Bronchial epithelial cell (primary cell): ENCODE measurements at regions not wholly inside any gene's neighbourhood (a gene's known extent, or its start where the extent isn't known, plus 50 kb on each side); places are given as distances from the start of the nearest gene placed in this dataset.

Experiments
- DNase-seq: peaks from one replicate; pipeline ENCODE4 v3.0.0-alpha.2; 2010; ENCODE audit warnings: low read depth
- FAIRE-seq: peaks from 2 replicates; lab custom pipeline; 2011; peaks lifted over from hg19 to GRCh38; lab: Jason Lieb, UNC
- H3K27me3 ChIP-seq: 2 replicates; pipeline ENCODE4 v1.5.1; 2011; ENCODE audit warnings: low read length; ENCODE audit not compliant: control insufficient read depth, insufficient read depth
- H3K36me3 ChIP-seq: 2 replicates; pipeline ENCODE4 v1.5.1; 2011; ENCODE audit warnings: low read length; ENCODE audit not compliant: control insufficient read depth, insufficient read depth
- H3K4me3 ChIP-seq: 2 replicates; pipeline ENCODE4 v1.5.1; 2011; ENCODE audit warnings: mild to moderate bottlenecking, low read depth, low read length, control low read depth
- TF ChIP-seq, protein P1 (sequence below): IDR thresholded peaks from 2 replicates; pipeline ENCODE4 v1.5.1; 2011; ENCODE audit warnings: mild to moderate bottlenecking, moderate library complexity, low read length, control low read depth, inconsistent platforms; ENCODE audit not compliant: insufficient read depth, severe bottlenecking

- FAIRE-seq, result no peak
- H3K27me3 ChIP-seq, result no peaks in the 10 kb centered on the region
Observed at GRCh38 chr1:5745800-5746610, 246.2 kb downstream of the NPHP4 start.

GRCh38 chr1:5744911-5745799 is 247.1 kb downstream of the NPHP4 start:
- no peak for DNase-seq
- Histone ChIP-seq H3K27me3 (no peaks in the 10 kb centered on the region), H3K36me3 (no peaks in the 10 kb centered on the region), H3K4me3 (no peak overlapping the region)
- no peak for FAIRE-seq
- TF ChIP-seq, protein P1, sequence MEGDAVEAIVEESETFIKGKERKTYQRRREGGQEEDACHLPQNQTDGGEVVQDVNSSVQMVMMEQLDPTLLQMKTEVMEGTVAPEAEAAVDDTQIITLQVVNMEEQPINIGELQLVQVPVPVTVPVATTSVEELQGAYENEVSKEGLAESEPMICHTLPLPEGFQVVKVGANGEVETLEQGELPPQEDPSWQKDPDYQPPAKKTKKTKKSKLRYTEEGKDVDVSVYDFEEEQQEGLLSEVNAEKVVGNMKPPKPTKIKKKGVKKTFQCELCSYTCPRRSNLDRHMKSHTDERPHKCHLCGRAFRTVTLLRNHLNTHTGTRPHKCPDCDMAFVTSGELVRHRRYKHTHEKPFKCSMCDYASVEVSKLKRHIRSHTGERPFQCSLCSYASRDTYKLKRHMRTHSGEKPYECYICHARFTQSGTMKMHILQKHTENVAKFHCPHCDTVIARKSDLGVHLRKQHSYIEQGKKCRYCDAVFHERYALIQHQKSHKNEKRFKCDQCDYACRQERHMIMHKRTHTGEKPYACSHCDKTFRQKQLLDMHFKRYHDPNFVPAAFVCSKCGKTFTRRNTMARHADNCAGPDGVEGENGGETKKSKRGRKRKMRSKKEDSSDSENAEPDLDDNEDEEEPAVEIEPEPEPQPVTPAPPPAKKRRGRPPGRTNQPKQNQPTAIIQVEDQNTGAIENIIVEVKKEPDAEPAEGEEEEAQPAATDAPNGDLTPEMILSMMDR, result no peak

More at GRCh38 chr1:5745800-5746610, 246.2 kb downstream of the NPHP4 start:
- Histone ChIP-seq H3K36me3 (no peaks in the 10 kb centered on the region), H3K4me3 (no peak overlapping the region)
- TF ChIP-seq, protein P1, result peak; percentile 99
- DNase-seq, result peak; percentile 56

DNA sequence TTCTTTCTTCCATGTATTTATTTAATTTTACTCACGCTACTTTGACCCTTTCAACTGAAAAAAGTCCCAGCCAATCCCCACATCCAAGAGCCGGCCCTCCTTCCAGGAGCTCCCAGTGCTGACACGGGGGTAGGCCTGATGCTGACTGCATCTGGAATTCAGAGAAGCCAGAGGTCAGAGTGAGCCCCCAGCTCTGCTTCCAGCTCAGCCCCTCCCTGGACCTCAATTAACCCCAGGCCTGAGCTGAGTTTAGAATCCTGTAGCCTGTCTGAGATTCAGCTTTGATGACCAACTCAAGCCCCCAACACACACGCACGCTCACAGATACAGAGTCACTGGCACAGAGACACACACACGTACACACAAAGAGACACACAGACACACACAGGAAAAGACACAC is 247.9 kb downstream of the NPHP4 start:
- H3K36me3 ChIP-seq, result no peaks in the 10 kb centered on the region
- TF ChIP-seq, protein P1, result no peak
- H3K4me3 ChIP-seq, result no peak overlapping the region
- DNase-seq (no peak), FAIRE-seq (no peak)
- no peaks in the 10 kb centered on the region for H3K27me3 ChIP-seq

- DNase-seq (no peak), FAIRE-seq (no peak)
- TF ChIP-seq, protein P1, result no peak
- Histone ChIP-seq H3K4me3 (no peak overlapping the region), H3K36me3 (no peaks in the 10 kb centered on the region), H3K27me3 (no peaks in the 10 kb centered on the region)
Observed at GRCh38 chr1:5743435-5744095, 248.7 kb downstream of the NPHP4 start.

DNA sequence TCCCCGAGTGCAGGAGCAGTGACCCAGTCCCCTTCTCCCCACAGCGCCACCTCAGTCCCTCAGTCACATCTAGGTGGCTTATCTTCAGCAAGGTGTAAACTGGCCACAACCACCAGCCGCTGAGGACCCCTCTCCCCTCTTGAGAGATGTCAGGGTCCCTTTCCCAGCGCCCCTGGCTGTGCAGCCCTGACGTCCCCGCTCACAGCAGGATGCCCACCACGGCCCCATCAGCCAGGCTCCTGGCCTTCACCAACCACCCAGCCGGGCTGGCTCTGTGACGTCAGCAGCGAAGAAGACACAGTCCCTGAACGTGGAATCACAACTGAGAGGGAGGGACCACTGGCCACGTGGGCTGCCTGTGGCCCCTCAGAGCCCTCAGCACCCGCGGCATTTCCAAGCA is 249.4 kb downstream of the NPHP4 start:
- no peak overlapping the region for H3K4me3 ChIP-seq
- no peaks in the 10 kb centered on the region for H3K36me3 ChIP-seq
- DNase-seq, result no peak
- no peak for FAIRE-seq
- TF ChIP-seq, protein P1, result no peak
- no peaks in the 10 kb centered on the region for H3K27me3 ChIP-seq
